Prostate gland (tissue), 2 donors: ENCODE measurements at regions not wholly inside any gene's neighbourhood (a gene's known extent, or its start where the extent isn't known, plus 50 kb on each side); places are given as distances from the start of the nearest gene placed in this dataset.

Experiments
- POLR2A ChIP-seq: fragments of 450-650 bp; IDR thresholded peaks from one replicate; pipeline ENCODE4 v1.6.1; 2016; ENCODE audit warnings: antibody characterized with exemption, mild to moderate bottlenecking
- TF ChIP-seq, protein P1 (sequence below), 4 experiments: fragments of 200-600 bp in 2 of 4; fragments of 450-650 bp in 2 of 4; sonication (generic) in 2 of 4; IDR thresholded peaks; 1 replicate in 3 of 4; 2 replicates in 1 of 4; pipeline ENCODE4 v1.5.1; 2016 to 2019; ENCODE audit warnings: antibody characterized with exemption in 4 of 4, mild to moderate bottlenecking in 2 of 4, moderate library complexity in 2 of 4

DNA sequence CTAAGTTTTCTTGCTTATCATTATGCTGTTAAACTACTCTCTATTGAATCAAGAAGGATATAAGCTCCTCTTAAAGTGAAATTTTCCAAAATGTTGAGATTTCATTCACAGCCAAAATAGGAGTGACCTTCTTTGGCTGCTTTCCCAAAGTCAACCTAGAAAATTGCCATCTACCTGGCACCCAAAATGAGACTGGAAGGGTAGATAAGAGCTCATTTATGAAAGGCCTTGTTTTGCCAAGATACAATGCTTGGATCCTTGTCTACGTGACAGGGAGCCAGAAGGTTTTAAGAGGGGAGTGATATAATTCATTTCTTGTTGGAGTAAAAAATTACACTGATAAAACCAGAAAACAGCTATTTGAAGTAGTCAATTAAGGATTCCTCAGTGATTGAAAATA is 287.1 kb downstream of the IZUMO3 start:
- TF ChIP-seq POLR2A: no peak
- TF ChIP-seq, protein P1, sequence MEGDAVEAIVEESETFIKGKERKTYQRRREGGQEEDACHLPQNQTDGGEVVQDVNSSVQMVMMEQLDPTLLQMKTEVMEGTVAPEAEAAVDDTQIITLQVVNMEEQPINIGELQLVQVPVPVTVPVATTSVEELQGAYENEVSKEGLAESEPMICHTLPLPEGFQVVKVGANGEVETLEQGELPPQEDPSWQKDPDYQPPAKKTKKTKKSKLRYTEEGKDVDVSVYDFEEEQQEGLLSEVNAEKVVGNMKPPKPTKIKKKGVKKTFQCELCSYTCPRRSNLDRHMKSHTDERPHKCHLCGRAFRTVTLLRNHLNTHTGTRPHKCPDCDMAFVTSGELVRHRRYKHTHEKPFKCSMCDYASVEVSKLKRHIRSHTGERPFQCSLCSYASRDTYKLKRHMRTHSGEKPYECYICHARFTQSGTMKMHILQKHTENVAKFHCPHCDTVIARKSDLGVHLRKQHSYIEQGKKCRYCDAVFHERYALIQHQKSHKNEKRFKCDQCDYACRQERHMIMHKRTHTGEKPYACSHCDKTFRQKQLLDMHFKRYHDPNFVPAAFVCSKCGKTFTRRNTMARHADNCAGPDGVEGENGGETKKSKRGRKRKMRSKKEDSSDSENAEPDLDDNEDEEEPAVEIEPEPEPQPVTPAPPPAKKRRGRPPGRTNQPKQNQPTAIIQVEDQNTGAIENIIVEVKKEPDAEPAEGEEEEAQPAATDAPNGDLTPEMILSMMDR (IDR thresholded peaks at IDR 0.05): no peak
